ENCODE measurements at regions not wholly inside any gene's neighbourhood (a gene's known extent, or its start where the extent isn't known, plus 50 kb on each side); places are given as distances from the start of the nearest gene placed in this dataset.

- TF ChIP-seq, protein P1, sequence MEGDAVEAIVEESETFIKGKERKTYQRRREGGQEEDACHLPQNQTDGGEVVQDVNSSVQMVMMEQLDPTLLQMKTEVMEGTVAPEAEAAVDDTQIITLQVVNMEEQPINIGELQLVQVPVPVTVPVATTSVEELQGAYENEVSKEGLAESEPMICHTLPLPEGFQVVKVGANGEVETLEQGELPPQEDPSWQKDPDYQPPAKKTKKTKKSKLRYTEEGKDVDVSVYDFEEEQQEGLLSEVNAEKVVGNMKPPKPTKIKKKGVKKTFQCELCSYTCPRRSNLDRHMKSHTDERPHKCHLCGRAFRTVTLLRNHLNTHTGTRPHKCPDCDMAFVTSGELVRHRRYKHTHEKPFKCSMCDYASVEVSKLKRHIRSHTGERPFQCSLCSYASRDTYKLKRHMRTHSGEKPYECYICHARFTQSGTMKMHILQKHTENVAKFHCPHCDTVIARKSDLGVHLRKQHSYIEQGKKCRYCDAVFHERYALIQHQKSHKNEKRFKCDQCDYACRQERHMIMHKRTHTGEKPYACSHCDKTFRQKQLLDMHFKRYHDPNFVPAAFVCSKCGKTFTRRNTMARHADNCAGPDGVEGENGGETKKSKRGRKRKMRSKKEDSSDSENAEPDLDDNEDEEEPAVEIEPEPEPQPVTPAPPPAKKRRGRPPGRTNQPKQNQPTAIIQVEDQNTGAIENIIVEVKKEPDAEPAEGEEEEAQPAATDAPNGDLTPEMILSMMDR (conservative IDR thresholded peaks at IDR 0.05; ENCODE audit: low read depth, low read length): no peak
- H3K4me3 ChIP-seq (ENCODE audit: low read depth, low read length): no peak overlapping the region
- no peak for DNase-seq (ENCODE audit: low read depth)
These were observed 747.3 kb downstream of the EFNA5 start for GRCh38 chr5:106923409-106923808.

DNA sequence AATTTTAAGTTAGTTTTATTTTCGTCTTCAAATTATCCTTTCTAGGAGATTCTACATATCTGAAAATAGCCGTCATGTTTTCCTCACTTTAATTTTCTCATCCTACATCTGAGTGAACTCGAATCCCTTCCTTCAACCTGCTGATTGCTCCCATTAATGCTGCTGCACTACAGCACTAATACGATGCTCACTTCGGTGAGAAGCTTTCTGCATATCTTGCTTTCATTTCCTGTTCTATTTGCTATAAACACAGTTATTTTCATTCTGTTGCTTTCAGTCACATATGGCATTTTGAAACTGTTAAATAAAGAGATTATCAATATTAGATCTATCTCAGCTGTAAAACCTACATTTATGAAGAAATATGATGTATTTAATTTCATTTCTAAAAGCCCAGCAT is 749.2 kb downstream of the EFNA5 start:
- no peak overlapping the region for H3K4me3 ChIP-seq (ENCODE audit: low read depth, low read length)
- no peak for DNase-seq (ENCODE audit: low read depth)
- TF ChIP-seq, protein P1 (conservative IDR thresholded peaks at IDR 0.05; ENCODE audit: low read depth, low read length): no peak

- H3K4me3 ChIP-seq (ENCODE audit: low read depth, low read length): no peak overlapping the region
- no peak for DNase-seq (ENCODE audit: low read depth)
- TF ChIP-seq, protein P1 (conservative IDR thresholded peaks at IDR 0.05; ENCODE audit: low read depth, low read length): no peak
These were observed 760.3 kb downstream of the EFNA5 start for GRCh38 chr5:106910486-106910885.

DNA sequence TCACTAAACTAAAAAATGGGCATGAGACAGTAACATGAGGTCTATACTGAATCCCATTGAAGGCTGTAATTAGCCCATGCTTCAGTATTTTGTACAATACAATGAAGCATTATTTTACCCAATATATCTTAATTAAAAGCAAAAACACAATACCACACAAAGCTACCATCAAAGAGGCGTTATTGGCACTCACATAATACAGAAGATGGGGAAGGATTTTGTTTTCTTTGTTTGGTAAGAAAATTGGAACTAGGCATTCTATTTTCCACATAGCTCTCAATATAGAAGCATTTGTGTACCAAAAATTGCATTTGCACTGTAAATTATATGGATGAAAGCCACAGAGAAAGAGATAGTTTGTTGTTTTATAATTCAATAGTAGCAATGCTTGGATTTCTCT is 761.0 kb downstream of the EFNA5 start:
- no peak for DNase-seq (ENCODE audit: low read depth)
- no peak overlapping the region for H3K4me3 ChIP-seq (ENCODE audit: low read depth, low read length)
- TF ChIP-seq, protein P1 (conservative IDR thresholded peaks at IDR 0.05; ENCODE audit: low read depth, low read length): no peak

DNA sequence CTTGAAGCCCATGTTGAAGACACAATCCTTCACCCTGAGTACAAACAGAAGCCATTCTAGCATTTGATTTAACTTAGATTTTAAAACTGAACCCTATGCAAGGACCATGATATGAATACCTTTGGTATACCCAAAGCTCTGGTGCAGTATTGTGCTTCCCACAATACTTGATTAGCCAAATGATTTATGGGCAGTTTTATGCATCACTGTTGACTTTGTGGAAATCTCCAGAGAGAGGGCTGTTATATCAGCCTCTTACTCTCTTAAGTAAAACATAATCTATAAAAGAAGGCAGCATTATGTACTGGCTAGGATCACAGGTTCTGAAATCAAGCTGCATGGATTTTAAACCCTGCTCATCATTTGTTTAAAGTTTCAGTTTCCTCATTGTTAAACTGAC is 762.8 kb downstream of the EFNA5 start:
- no peak overlapping the region for H3K4me3 ChIP-seq (ENCODE audit: low read depth, low read length)
- TF ChIP-seq, protein P1 (conservative IDR thresholded peaks at IDR 0.05; ENCODE audit: low read depth, low read length): no peak
- no peak for DNase-seq (ENCODE audit: low read depth)

DNA sequence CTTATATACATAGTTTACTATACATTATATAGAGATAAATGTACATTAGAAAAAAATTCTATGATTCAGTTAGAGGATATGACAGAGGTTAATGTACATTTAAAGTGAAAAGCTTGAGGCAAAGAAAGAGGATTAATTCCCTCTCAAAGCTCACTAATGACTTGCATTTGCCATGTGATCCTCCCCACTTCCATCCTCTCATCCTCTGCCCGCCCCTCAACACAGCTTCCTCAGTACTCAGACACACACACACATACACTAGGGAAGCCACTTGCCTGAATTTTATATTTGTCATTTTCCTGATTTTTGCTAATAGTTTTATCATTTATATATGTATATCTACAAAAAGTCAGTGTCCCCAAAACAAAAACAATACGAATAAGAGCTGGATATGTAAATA is 764.5 kb downstream of the EFNA5 start:
- TF ChIP-seq, protein P1 (conservative IDR thresholded peaks at IDR 0.05; ENCODE audit: low read depth, low read length): no peak
- no peak overlapping the region for H3K4me3 ChIP-seq (ENCODE audit: low read depth, low read length)
- DNase-seq (ENCODE audit: low read depth): no peak

DNA sequence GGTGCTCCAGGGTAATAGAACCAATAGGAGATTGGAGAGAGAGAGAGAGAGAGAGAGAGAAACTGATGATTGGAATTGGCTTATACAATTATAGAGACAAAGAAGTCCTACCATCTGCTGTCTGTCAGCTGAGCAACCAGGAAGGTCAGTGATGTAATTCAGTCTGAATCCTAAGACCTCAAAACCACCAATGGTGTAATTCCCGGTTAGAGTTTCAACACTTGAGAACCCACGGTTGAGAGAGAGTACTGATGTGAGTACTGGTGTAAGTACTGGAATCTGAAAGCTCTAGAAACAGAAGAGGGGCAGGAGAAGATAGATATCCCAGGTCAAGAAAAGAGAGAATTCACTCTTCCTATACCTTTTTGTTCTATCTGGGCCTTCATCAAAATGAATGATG is 775.8 kb downstream of the EFNA5 start:
- no peak overlapping the region for H3K4me3 ChIP-seq (ENCODE audit: low read depth, low read length)
- peak; percentile 90 for DNase-seq (ENCODE audit: low read depth)
- TF ChIP-seq, protein P1 (conservative IDR thresholded peaks at IDR 0.05; ENCODE audit: low read depth, low read length): no peak

Data from choroid plexus epithelial cell (primary cell).